SU-DHL-6 (cell line): ENCODE measurements at regions not wholly inside any gene's neighbourhood (a gene's known extent, or its start where the extent isn't known, plus 50 kb on each side); places are given as distances from the start of the nearest gene placed in this dataset.

Experiments
- H2AFZ ChIP-seq: fragments of 200-600 bp; sonication (generic); 2 replicates; pipeline ENCODE4 v1.6.1; 2014; ENCODE audit warnings: low read depth, mild to moderate bottlenecking, moderate library complexity, mixed read lengths, antibody characterized with exemption, low read length; ENCODE audit not compliant: severe bottlenecking
- H3F3A ChIP-seq: fragments of 200-600 bp; shearing (Covaris generic); 2 replicates; pipeline ENCODE4 v1.6.0; 2016; ENCODE audit warnings: antibody characterized with exemption, mild to moderate bottlenecking; ENCODE audit not compliant: insufficient read depth
- H3K27ac ChIP-seq: fragments of 200-600 bp; sonication (generic); 2 replicates; pipeline ENCODE4 v1.5.1; 2016; ENCODE audit warnings: low read depth, mild to moderate bottlenecking, low read length, moderate library complexity, mixed read lengths
- H3K27me3 ChIP-seq: fragments of 200-600 bp; sonication (generic), shearing (Covaris generic); 2 replicates; pipeline ENCODE4 v1.6.0; 2014; ENCODE audit warnings: mild to moderate bottlenecking, low read length
- H3K36me3 ChIP-seq: fragments of 200-600 bp; sonication (generic); 2 replicates; pipeline ENCODE4 v1.6.1; 2014; ENCODE audit warnings: mild to moderate bottlenecking, low read length, mixed read lengths
- H3K4me2 ChIP-seq: fragments of 300-600, 200-600 bp; shearing (Covaris generic), sonication (generic); 2 replicates; pipeline ENCODE4 v1.6.0; 2014; ENCODE audit warnings: low read length, low read depth, mild to moderate bottlenecking; ENCODE audit not compliant: poor library complexity, severe bottlenecking
- H3K4me3 ChIP-seq: fragments of 200-600 bp; sonication (generic); 2 replicates; pipeline ENCODE4 v1.5.1; 2014; ENCODE audit warnings: antibody characterized with exemption, low read length, mild to moderate bottlenecking, mixed read lengths; ENCODE audit not compliant: insufficient read depth, poor library complexity, severe bottlenecking
- H3K79me2 ChIP-seq: fragments of 200-600 bp; sonication (generic); 2 replicates; pipeline ENCODE4 v1.6.1; 2014; ENCODE audit warnings: mild to moderate bottlenecking, low read length, moderate library complexity; ENCODE audit not compliant: insufficient read depth
- H3K9ac ChIP-seq: fragments of 200-600 bp; sonication (generic); 2 replicates; pipeline ENCODE4 v1.7.0; 2014; ENCODE audit warnings: mild to moderate bottlenecking, low read length
- H3K9me2 ChIP-seq: fragments of 200-600 bp; sonication (generic); replicated peaks from 2 replicates; pipeline ENCODE4 v1.6.1; 2014; ENCODE audit warnings: low read length; ENCODE audit not compliant: insufficient read depth
- H3K9me3 ChIP-seq: fragments of 200-600 bp; sonication (generic); 2 replicates; pipeline ENCODE4 v1.6.1; 2014; ENCODE audit warnings: low read length, mixed read lengths; ENCODE audit not compliant: insufficient read depth
- H4K20me1 ChIP-seq: fragments of 200-600 bp; sonication (generic); 2 replicates; pipeline ENCODE4 v1.6.1; 2014; ENCODE audit warnings: low read depth, mild to moderate bottlenecking, antibody characterized with exemption, low read length, moderate library complexity, mixed read lengths
- CTCF ChIP-seq: fragments of 200-600 bp; sonication (generic); IDR thresholded peaks from one replicate; pipeline ENCODE4 v1.5.1; 2017; ENCODE audit warnings: antibody characterized with exemption, mild to moderate bottlenecking, low read length, moderate library complexity; ENCODE audit not compliant: insufficient read depth, poor library complexity, severe bottlenecking
- EZH2phosphoT487 ChIP-seq: fragments of 200-600 bp; sonication (generic), shearing (Covaris generic); conservative IDR thresholded peaks from 2 replicates; pipeline ENCODE4 v1.6.1; 2018; ENCODE audit warnings: mild to moderate bottlenecking, antibody characterized with exemption, low read length, moderate library complexity, mixed read lengths

- no peak overlapping the region for H3K4me2 ChIP-seq
- no peak overlapping the region for H2AFZ ChIP-seq
- TF ChIP-seq EZH2phosphoT487 (no peak), CTCF (no peak)
- H4K20me1 ChIP-seq = no peaks in the 10 kb centered on the region
- H3F3A ChIP-seq = no peaks in the 10 kb centered on the region
- no peak overlapping the region for H3K27ac ChIP-seq
- no peaks in the 10 kb centered on the region for H3K9me2 ChIP-seq
- no peaks in the 10 kb centered on the region for H3K9me3 ChIP-seq
- no peak overlapping the region for H3K4me3 ChIP-seq
- no peak overlapping the region for H3K9ac ChIP-seq
- H3K36me3 ChIP-seq = no peaks in the 10 kb centered on the region
- H3K79me2 ChIP-seq = no peaks in the 10 kb centered on the region
- H3K27me3 ChIP-seq = no peaks in the 10 kb centered on the region
Measured at GRCh38 chr1:188372821-188373220, 1544.1 kb downstream of the PLA2G4A start.

DNA sequence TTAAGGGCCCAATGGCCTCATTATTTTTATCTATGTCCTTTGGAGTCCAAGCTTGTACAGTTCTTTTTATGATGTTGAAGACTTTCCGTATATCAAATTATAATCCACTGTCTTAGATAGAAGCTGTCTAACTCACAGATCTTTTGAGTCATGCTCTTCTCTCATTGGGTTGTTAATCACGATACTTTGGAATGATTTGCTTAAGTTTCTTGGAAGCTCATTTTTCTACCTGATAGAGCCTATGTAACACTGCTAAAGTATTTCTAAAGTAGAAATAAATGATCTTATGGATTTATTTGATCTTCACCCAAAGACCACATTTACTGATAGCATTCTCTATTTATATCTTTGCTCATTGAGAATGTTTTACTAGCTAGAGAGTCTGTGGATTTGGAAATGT lies 1554.1 kb downstream of the PLA2G4A start:
- H3K4me3 ChIP-seq = no peak overlapping the region
- H3K4me2 ChIP-seq = no peak overlapping the region

DNA sequence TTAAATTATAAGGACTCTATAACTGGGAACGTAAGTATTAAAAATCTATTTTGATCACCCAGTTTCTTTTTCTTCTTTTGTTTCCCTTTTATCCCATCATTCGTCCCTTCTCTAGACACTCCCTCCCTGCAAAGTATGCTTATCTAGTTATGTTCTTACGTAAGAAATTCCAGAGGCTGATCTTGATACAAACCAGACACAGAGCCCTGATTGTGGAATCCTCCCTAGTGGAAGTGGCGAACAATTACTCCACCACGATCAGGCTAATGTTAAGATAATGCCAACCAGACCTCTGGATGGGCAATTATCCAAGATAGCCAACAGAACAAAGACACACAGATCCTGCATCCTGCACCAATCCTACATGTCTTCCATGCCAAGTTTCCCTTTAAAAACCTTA lies 1557.4 kb downstream of the PLA2G4A start:
- no peaks in the 10 kb centered on the region for H3K9me3 ChIP-seq
- no peaks in the 10 kb centered on the region for H3K36me3 ChIP-seq
- no peaks in the 10 kb centered on the region for H3F3A ChIP-seq
- no peak for TF ChIP-seq CTCF
- TF ChIP-seq EZH2phosphoT487 = no peak
- H3K4me3 ChIP-seq = no peak overlapping the region
- H3K4me2 ChIP-seq = no peak overlapping the region
- H4K20me1 ChIP-seq = no peaks in the 10 kb centered on the region
- H2AFZ ChIP-seq = no peak overlapping the region
- H3K27me3 ChIP-seq = no peaks in the 10 kb centered on the region
- H3K9ac ChIP-seq = no peak overlapping the region
- H3K27ac ChIP-seq = no peak overlapping the region
- no peaks in the 10 kb centered on the region for H3K9me2 ChIP-seq
- H3K79me2 ChIP-seq = no peaks in the 10 kb centered on the region

More for the DNA sequence above, 1554.1 kb downstream of the PLA2G4A start:
- H3K79me2 ChIP-seq = no peaks in the 10 kb centered on the region
- H3K9me2 ChIP-seq = no peaks in the 10 kb centered on the region
- no peaks in the 10 kb centered on the region for H3K36me3 ChIP-seq
- no peak overlapping the region for H3K27ac ChIP-seq
- no peaks in the 10 kb centered on the region for H3K27me3 ChIP-seq
- no peak overlapping the region for H3K9ac ChIP-seq
- no peaks in the 10 kb centered on the region for H3F3A ChIP-seq
- H2AFZ ChIP-seq = no peak overlapping the region
- no peak for TF ChIP-seq EZH2phosphoT487
- TF ChIP-seq CTCF = no peak
- H4K20me1 ChIP-seq = no peaks in the 10 kb centered on the region
- peaks cover 6% of the 10 kb centered on the region; the same call in 1 of the 2 replicates for H3K9me3 ChIP-seq

DNA sequence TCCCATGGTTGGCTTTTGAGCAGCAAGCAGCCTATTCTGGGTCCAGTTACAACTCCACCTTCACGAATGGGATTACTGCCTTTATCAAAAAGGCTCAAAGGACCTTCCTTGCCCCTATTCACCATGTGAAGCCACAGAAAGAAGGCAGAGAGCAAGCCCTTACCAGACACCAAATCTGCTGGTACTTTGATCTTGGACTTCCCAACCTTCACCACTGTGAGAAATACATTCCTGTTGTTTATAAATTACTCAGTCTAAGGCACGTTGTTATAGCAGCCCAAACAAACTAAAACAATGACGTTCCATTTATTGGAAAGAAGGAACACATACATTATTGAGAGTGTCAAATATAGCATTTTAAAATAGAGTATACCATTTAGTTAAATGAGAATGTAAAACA lies 1557.9 kb downstream of the PLA2G4A start:
- H3K9me3 ChIP-seq = no peaks in the 10 kb centered on the region
- no peak overlapping the region for H3K4me3 ChIP-seq
- H3K9ac ChIP-seq = no peak overlapping the region
- H3F3A ChIP-seq = no peaks in the 10 kb centered on the region
- H3K27ac ChIP-seq = no peak overlapping the region
- H3K27me3 ChIP-seq = no peaks in the 10 kb centered on the region
- no peak for TF ChIP-seq CTCF
- no peak for TF ChIP-seq EZH2phosphoT487
- no peaks in the 10 kb centered on the region for H3K36me3 ChIP-seq
- no peak overlapping the region for H2AFZ ChIP-seq
- no peak overlapping the region for H3K4me2 ChIP-seq
- no peaks in the 10 kb centered on the region for H4K20me1 ChIP-seq
- H3K9me2 ChIP-seq = no peaks in the 10 kb centered on the region
- H3K79me2 ChIP-seq = no peaks in the 10 kb centered on the region
